ENCODE measurements at regions not wholly inside any gene's neighbourhood (a gene's known extent, or its start where the extent isn't known, plus 50 kb on each side); places are given as distances from the start of the nearest gene placed in this dataset.

DNA sequence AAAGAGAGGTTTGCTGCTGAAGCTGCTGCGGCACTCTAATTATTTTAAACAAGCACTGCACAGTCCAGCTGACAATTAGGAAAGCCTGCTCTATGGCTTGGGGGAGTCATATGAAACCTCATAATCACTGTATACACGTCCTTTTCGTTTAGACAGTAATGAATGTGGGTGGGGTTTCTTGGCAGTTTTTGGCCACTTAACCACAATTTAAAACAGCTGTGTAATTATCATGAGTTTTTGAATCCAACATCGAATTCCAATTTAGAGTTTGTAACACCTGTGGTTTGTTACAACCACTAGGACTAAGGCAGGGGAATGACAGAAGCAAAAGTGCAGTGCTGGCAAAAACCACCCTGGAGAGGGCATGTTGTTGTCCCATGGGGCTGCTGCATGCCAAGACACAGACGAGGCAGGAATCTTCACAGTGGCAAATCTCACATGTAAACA, 99.5 kb downstream of the CXXC4 start:
- 29 to 44% (median 35%) methylated on average over 5 of the region's 5 CpGs for WGBS, 5 donors
- Histone ChIP-seq H3K36me3 (no peaks in the 10 kb centered on the region), H3K4me3 (no peak overlapping the region), H3K27me3 (no peaks in the 10 kb centered on the region), H3K27ac (no peak overlapping the region), H3K4me1 (peaks cover 0 to 5% (median 0%) of the 10 kb centered on the region in 4 donors), H3K9me3 (no peaks in the 10 kb centered on the region)
- intact Hi-C loops (cut with DNase I; ENCODE audit: low total_unique reads) = no loop called here
- DNase-seq = no peak
- TF ChIP-seq EP300 (IDR thresholded peaks at IDR 0.05) (no peak), POLR2AphosphoS5 (IDR thresholded peaks at IDR 0.05) (no peak), POLR2A (IDR thresholded peaks at IDR 0.05) (no peak)
- TF ChIP-seq, protein P1, sequence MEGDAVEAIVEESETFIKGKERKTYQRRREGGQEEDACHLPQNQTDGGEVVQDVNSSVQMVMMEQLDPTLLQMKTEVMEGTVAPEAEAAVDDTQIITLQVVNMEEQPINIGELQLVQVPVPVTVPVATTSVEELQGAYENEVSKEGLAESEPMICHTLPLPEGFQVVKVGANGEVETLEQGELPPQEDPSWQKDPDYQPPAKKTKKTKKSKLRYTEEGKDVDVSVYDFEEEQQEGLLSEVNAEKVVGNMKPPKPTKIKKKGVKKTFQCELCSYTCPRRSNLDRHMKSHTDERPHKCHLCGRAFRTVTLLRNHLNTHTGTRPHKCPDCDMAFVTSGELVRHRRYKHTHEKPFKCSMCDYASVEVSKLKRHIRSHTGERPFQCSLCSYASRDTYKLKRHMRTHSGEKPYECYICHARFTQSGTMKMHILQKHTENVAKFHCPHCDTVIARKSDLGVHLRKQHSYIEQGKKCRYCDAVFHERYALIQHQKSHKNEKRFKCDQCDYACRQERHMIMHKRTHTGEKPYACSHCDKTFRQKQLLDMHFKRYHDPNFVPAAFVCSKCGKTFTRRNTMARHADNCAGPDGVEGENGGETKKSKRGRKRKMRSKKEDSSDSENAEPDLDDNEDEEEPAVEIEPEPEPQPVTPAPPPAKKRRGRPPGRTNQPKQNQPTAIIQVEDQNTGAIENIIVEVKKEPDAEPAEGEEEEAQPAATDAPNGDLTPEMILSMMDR (IDR thresholded peaks at IDR 0.05) = no peak

DNA sequence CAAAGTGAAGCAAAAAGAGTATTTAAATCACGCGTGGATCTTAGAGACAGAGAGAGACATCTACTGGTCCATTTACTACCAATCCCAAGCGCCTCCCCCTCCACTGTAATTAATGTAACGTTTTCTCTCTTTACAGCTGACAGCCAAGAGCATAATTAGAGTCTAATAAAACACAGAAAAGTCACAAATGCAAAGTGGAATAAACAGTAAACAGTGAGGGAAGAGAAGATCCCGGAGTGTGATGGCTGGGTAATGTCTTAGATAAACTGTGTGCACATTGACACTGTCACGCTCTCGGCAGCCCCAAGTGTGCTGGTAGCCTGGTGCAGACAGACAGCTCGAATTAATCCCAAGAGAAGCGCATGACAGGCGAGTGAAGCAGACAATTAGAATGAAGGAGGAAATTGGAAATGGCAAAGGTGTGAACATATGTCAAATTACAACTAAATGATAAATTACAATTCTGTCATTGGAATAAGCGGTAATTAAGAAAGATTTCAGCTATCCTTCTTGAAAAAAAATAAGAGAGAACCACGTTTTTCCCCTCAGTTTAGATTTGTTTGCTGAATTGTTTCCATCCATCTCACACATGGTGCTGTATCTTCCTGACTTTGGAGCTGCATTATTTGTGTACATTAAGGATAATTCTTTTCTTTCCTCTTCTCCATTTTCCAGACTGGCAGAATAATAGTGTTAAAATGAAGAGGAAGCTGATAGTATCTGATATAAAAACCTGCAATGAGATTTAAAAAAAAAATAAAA, 100.1 kb downstream of the CXXC4 start:
- no peaks in the 10 kb centered on the region for H3K9me3 ChIP-seq
- no peaks in the 10 kb centered on the region for H3K36me3 ChIP-seq
- DNase-seq = peak in 1 of 2 donors; percentile 24
- 34 to 51% (median 34%) methylated on average over 12 of the region's 12 CpGs for WGBS, 5 donors
- peaks cover 0 to 5% (median 0%) of the 10 kb centered on the region in 4 donors for H3K4me1 ChIP-seq
- no peak for TF ChIP-seq EP300 (IDR thresholded peaks at IDR 0.05)
- TF ChIP-seq, protein P1 (IDR thresholded peaks at IDR 0.05) = no peak
- no peak for TF ChIP-seq POLR2AphosphoS5 (IDR thresholded peaks at IDR 0.05)
- no peak for TF ChIP-seq POLR2A (IDR thresholded peaks at IDR 0.05)
- no peak overlapping the region for H3K4me3 ChIP-seq
- intact Hi-C loops (cut with DNase I; ENCODE audit: low total_unique reads) = no loop called here
- no peak overlapping the region for H3K27ac ChIP-seq
- H3K27me3 ChIP-seq = no peaks in the 10 kb centered on the region

DNA sequence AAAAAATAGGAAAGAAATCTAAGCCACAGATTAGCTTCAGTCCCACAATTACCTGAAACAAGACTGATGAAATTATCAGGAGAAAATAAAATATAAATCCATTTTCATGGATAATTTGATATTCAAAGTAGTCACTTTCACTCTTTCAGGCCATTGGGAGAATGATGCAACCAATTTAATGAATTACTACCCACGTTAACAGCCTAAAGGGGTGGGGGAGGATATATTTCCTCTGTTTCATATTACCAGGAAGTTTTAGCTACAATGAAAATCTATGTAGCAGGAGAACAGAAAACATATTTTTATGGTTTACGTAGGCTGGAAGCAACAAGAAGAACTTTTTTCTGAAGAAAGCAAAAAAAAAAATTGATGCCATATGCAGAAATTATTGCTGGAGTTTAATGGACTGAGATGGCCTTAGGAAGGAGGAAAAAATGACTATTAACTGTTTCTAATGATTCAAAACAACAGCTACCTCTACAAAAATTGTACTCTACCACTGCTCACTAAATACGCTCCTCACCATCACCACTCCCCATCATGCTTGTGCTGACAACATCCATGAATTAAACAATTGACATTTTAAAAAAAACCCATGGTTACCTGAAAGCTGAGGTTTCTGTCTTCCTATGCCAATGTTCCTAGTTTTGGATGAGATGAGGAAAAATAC, 100.9 kb downstream of the CXXC4 start:
- intact Hi-C loops (cut with DNase I; ENCODE audit: low total_unique reads) = no loop called here
- Histone ChIP-seq H3K36me3 (no peaks in the 10 kb centered on the region), H3K27ac (no peak overlapping the region), H3K4me1 (peaks cover 0 to 5% (median 0%) of the 10 kb centered on the region in 4 donors), H3K4me3 (no peak overlapping the region), H3K9me3 (no peaks in the 10 kb centered on the region), H3K27me3 (no peaks in the 10 kb centered on the region)
- no peak for DNase-seq
- 60 to 68% (median 65%) methylated on average over 3 of the region's 3 CpGs for WGBS, 5 donors
- no peak for TF ChIP-seq POLR2AphosphoS5 (IDR thresholded peaks at IDR 0.05)
- TF ChIP-seq, protein P1 (IDR thresholded peaks at IDR 0.05) = no peak
- no peak for TF ChIP-seq EP300 (IDR thresholded peaks at IDR 0.05)
- no peak for TF ChIP-seq POLR2A (IDR thresholded peaks at IDR 0.05)

DNA sequence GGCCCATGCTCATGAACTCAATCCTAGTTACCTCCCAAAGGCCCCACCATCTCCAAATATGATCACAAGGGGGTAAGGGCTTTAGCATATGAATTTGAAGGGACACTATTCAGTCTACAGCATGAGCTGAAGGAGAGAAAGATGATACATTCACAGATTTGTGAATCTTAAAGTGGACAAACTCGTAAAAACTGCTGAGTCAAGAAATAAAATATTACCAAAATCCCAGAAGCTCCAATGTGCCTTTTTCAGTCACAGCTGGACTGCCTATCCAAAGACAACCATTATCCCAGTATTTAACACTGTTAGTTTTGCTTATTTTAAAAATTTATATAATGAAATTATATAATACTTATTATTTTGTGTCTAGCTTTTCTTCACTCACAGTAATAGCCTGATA, 109.0 kb downstream of the CXXC4 start:
- DNase-seq = no peak
- no peak overlapping the region for H3K27ac ChIP-seq
- no peaks in the 10 kb centered on the region for H3K36me3 ChIP-seq
- no peaks in the 10 kb centered on the region for H3K4me1 ChIP-seq
- TF ChIP-seq POLR2AphosphoS5 (IDR thresholded peaks at IDR 0.05) (no peak), EP300 (IDR thresholded peaks at IDR 0.05) (no peak), POLR2A (IDR thresholded peaks at IDR 0.05) (no peak)
- TF ChIP-seq, protein P1 (IDR thresholded peaks at IDR 0.05) = no peak
- no peaks in the 10 kb centered on the region for H3K27me3 ChIP-seq
- H3K4me3 ChIP-seq = no peak overlapping the region
- H3K9me3 ChIP-seq = no peaks in the 10 kb centered on the region
- intact Hi-C loops (cut with DNase I; ENCODE audit: low total_unique reads) = no loop called here
- 54 to 88% (median 75%) methylated on average over 1 of the region's 1 CpG for WGBS, 5 donors

All from stomach (tissue), 8 donors.